A673 (cell line): ENCODE measurements at regions not wholly inside any gene's neighbourhood (a gene's known extent, or its start where the extent isn't known, plus 50 kb on each side); places are given as distances from the start of the nearest gene placed in this dataset.

Experiments
- BruUV-seq: library from RNA; stranded (reverse); fragments of 400-500 nt; replicated peaks from 2 replicates; lab custom pipeline; 2021; lab: Mats Ljungman, UMichigan
- CTCF ChIA-PET: fragments of 300-600 bp; sonication (Branson Sonifier 250); formaldehyde crosslinking; loops from one replicate; lab custom pipeline; 2022; ENCODE audit warnings: antibody characterized with exemption; lab: Charles Lee
- POLR2A ChIA-PET: fragments of 300-600 bp; sonication (Branson Sonifier 250); formaldehyde crosslinking; loops from one replicate; lab custom pipeline; 2022; ENCODE audit warnings: antibody characterized with exemption; ENCODE audit not compliant: low non-redundant PET; lab: Charles Lee
- DNase-seq: peaks from one replicate; pipeline ENCODE4 v3.0.0-alpha.2; 2015; ENCODE audit warnings: low spot score
- H3K27ac ChIP-seq: fragments of 200-600 bp; sonication (generic); 2 replicates; pipeline ENCODE4 v1.5.1; 2016; ENCODE audit warnings: mixed run types, low read depth, mild to moderate bottlenecking, mixed read lengths, antibody characterized with exemption, low read length; ENCODE audit not compliant: poor library complexity, severe bottlenecking
- H3K27me3 ChIP-seq: fragments of 200-600 bp; sonication (generic); replicated peaks from 2 replicates; pipeline ENCODE4 v1.6.1; 2017; ENCODE audit warnings: mixed run types, low read depth, mild to moderate bottlenecking, mixed read lengths, antibody characterized with exemption, low read length; ENCODE audit not compliant: insufficient read depth, poor library complexity
- H3K36me3 ChIP-seq: fragments of 200-600 bp; sonication (generic); 2 replicates; pipeline ENCODE4 v1.6.1; 2016; ENCODE audit warnings: mixed run types, mild to moderate bottlenecking, mixed read lengths, antibody characterized with exemption, low read length; ENCODE audit not compliant: insufficient read depth, poor library complexity, severe bottlenecking
- H3K4me1 ChIP-seq: fragments of 200-600 bp; sonication (generic); 2 replicates; pipeline ENCODE4 v1.6.1; 2017; ENCODE audit warnings: mixed run types, mild to moderate bottlenecking, mixed read lengths, antibody characterized with exemption, low read length; ENCODE audit not compliant: insufficient read depth, poor library complexity, severe bottlenecking
- H3K4me3 ChIP-seq: fragments of 200-600 bp; sonication (generic); 2 replicates; pipeline ENCODE4 v1.5.1; 2016; ENCODE audit warnings: low read depth, mixed run types, mild to moderate bottlenecking, mixed read lengths, low read length; ENCODE audit not compliant: poor library complexity, severe bottlenecking
- H3K9me3 ChIP-seq: fragments of 200-600 bp; sonication (generic); 2 replicates; pipeline ENCODE4 v1.6.1; 2016; ENCODE audit warnings: mixed run types, low read depth, mild to moderate bottlenecking, mixed read lengths, antibody characterized with exemption, low read length; ENCODE audit not compliant: poor library complexity, severe bottlenecking
- EZH2 ChIP-seq: fragments of 200-600 bp; sonication (generic); IDR thresholded peaks from 2 replicates; pipeline ENCODE4 v1.6.1; 2017; ENCODE audit warnings: borderline replicate concordance, low read depth, mild to moderate bottlenecking, mixed read lengths, antibody characterized with exemption, low read length; ENCODE audit not compliant: poor library complexity, severe bottlenecking
- intact Hi-C: fragments of 100-400 bp; cut with micrococcal nuclease; formaldehyde crosslinking; loops from one replicate; pipeline ENCODE4 v1.10.0; 2022; ENCODE audit not compliant: unreplicated experiment
- TF ChIP-seq, protein P1 (sequence below): fragments of 300-800, 200-600 bp; sonication (generic); conservative IDR thresholded peaks from 2 replicates; pipeline ENCODE4 v1.5.1; 2017; ENCODE audit warnings: low read depth, mild to moderate bottlenecking, antibody characterized with exemption, low read length, moderate library complexity, mixed read lengths

DNA sequence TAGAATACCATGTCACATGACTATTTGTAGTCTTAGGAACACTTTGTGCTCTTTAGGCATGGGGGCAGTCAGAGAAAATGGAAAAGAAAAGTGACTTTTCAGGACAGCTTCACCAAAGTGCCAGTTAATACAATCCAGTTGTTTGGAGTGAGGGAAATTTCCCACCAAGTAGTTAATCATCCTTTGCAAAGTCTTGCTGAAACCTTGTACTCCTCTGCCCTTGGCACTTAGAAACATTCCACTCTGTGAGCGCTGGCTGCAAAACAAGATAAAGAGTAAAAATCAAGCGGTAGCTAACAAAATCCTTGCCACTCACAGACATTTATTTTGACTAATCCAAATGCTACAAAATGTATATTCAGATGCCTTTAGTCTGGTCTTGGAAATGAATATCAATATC is 229.2 kb upstream of the HSF2 start:
- Histone ChIP-seq H3K4me3 (no peak overlapping the region), H3K9me3 (no peaks in the 10 kb centered on the region), H3K4me1 (no peaks in the 10 kb centered on the region), H3K27ac (no peak overlapping the region), H3K27me3 (no peaks in the 10 kb centered on the region), H3K36me3 (no peaks in the 10 kb centered on the region)
- TF ChIP-seq, protein P1, sequence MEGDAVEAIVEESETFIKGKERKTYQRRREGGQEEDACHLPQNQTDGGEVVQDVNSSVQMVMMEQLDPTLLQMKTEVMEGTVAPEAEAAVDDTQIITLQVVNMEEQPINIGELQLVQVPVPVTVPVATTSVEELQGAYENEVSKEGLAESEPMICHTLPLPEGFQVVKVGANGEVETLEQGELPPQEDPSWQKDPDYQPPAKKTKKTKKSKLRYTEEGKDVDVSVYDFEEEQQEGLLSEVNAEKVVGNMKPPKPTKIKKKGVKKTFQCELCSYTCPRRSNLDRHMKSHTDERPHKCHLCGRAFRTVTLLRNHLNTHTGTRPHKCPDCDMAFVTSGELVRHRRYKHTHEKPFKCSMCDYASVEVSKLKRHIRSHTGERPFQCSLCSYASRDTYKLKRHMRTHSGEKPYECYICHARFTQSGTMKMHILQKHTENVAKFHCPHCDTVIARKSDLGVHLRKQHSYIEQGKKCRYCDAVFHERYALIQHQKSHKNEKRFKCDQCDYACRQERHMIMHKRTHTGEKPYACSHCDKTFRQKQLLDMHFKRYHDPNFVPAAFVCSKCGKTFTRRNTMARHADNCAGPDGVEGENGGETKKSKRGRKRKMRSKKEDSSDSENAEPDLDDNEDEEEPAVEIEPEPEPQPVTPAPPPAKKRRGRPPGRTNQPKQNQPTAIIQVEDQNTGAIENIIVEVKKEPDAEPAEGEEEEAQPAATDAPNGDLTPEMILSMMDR, result no peak
- TF ChIP-seq EZH2, result no peak
- intact Hi-C loops, result no loop called here
- POLR2A ChIA-PET, result no interaction called here
- CTCF ChIA-PET, result no interaction called here
- BruUV-seq, result no TSS peak
- no peak for DNase-seq

DNA sequence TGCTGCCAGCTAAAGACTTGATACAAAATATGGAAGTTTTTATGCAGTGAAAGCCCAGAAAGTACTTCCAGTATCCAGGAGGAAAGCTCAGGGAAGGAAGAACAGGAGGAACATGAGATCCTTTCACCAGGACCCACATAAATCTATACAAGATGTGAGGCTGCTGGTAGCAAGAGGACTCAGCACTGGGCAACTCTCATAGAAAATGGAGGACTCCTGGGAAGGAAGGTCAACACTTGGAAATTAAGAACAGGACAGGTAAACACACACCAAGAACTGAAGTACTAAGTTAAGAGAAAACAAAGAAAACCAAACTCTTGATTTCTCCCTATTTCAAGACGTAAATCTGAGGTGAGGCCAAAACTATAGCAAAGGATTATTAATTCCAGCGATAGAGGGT is 220.5 kb upstream of the HSF2 start:
- no TSS peak for BruUV-seq
- Histone ChIP-seq H3K9me3 (no peaks in the 10 kb centered on the region), H3K4me3 (no peak overlapping the region), H3K27ac (no peak overlapping the region), H3K27me3 (no peaks in the 10 kb centered on the region), H3K36me3 (no peaks in the 10 kb centered on the region), H3K4me1 (no peaks in the 10 kb centered on the region)
- ChIA-PET POLR2A (no interaction called here), CTCF (no interaction called here)
- TF ChIP-seq, protein P1, result no peak
- no peak for TF ChIP-seq EZH2
- DNase-seq, result no peak
- intact Hi-C loops, result no loop called here

DNA sequence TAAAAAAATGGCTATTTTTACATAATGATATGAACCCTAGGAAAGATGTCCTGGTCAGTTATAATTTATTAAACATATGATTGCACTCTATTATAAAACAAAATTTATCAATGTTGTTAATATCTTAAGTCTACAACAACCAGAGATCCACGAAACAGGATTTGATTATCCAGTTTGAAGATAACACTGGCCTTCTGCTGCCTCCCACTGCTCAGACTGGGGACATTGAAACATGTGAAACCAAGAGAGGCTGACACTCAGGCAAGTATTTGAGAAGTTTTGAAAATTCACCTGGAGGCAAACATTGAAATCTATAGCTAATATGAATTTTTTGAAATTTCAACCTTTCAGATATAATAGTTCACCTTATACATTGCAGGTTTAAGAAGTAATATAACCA is 219.3 kb upstream of the HSF2 start:
- ChIA-PET POLR2A (no interaction called here), CTCF (no interaction called here)
- no peaks in the 10 kb centered on the region for H3K4me1 ChIP-seq
- H3K27me3 ChIP-seq, result no peaks in the 10 kb centered on the region
- H3K27ac ChIP-seq, result no peak overlapping the region
- H3K9me3 ChIP-seq, result no peaks in the 10 kb centered on the region
- BruUV-seq, result no TSS peak
- TF ChIP-seq, protein P1, result peak; percentile 42; the same call in 1 of the 2 replicates
- TF ChIP-seq EZH2, result no peak
- H3K4me3 ChIP-seq, result no peak overlapping the region
- intact Hi-C loops, result loop anchor here (5.0 kb wide), 3 partner anchors 148 to 1123 kb away; no protein-coding TSS in a partner anchor
- H3K36me3 ChIP-seq, result no peaks in the 10 kb centered on the region
- peak; percentile 30 for DNase-seq
